Tibial artery (tissue), 4 donors: ENCODE measurements at regions not wholly inside any gene's neighbourhood (a gene's known extent, or its start where the extent isn't known, plus 50 kb on each side); places are given as distances from the start of the nearest gene placed in this dataset.

Experiments
- DNase-seq, 2 donors: peaks; one replicate each; pipeline ENCODE4 v3.0.0-alpha.2; 2019
- H3K27ac ChIP-seq, 2 donors: fragments of 200-600 bp; sonication (generic) in 1 of 2; 1 replicate in 1 of 2; 2 replicates in 1 of 2; pipeline ENCODE4 v1.5.1; 2018 to 2019; ENCODE audit warnings: mild to moderate bottlenecking in 1 of 2
- H3K27me3 ChIP-seq, 2 donors: fragments of 200-600 bp; sonication (generic) in 1 of 2; one replicate each; pipeline versions ENCODE4 v1.5.1 to v1.6.0; 2016 to 2019
- H3K36me3 ChIP-seq, 3 donors: fragments of 200-600 bp; sonication (generic) in 2 of 3; one replicate each; pipeline ENCODE4 v1.5.1; 2016 to 2019; ENCODE audit warnings: mild to moderate bottlenecking in 2 of 3
- H3K4me1 ChIP-seq, 4 donors: fragments of 200-600 bp; sonication (generic) in 2 of 4; 1 replicate in 3 of 4; 2 replicates in 1 of 4; pipeline ENCODE4 v1.5.1; 2016 to 2019
- H3K4me3 ChIP-seq, 2 donors: fragments of 200-600 bp; sonication (generic) in 1 of 2; 1 replicate in 1 of 2; 2 replicates in 1 of 2; pipeline ENCODE4 v1.5.1; 2018 to 2019; ENCODE audit warnings: mild to moderate bottlenecking in 2 of 2
- H3K9me3 ChIP-seq, 3 donors: fragments of 200-600 bp; sonication (generic) in 1 of 3; one replicate each; pipeline ENCODE4 v1.5.1; 2016 to 2019
- CTCF ChIP-seq, 2 experiments: fragments of 200-600 bp in 1 of 2; fragments of 450-650 bp in 1 of 2; IDR thresholded peaks; one replicate each; pipeline ENCODE4 v1.5.1; 2017 to 2019; ENCODE audit warnings: antibody characterized with exemption in 2 of 2, mild to moderate bottlenecking in 1 of 2, moderate library complexity in 1 of 2
- intact Hi-C: fragments of 100-400 bp; cut with DNase I; formaldehyde crosslinking; loops from one replicate; pipeline ENCODE4 v1.15.0; 2023; ENCODE audit warnings: low total_unique reads

- H3K27ac ChIP-seq: no peak overlapping the region
- no peak for TF ChIP-seq CTCF (IDR thresholded peaks at IDR 0.05)
- H3K9me3 ChIP-seq: no peaks in the 10 kb centered on the region
- no peaks in the 10 kb centered on the region for H3K36me3 ChIP-seq
- no peak overlapping the region for H3K4me3 ChIP-seq
- no peaks in the 10 kb centered on the region for H3K27me3 ChIP-seq
- intact Hi-C loops: no loop called here
- no peak for DNase-seq
- peaks cover 0 to 12% (median 2%) of the 10 kb centered on the region in 4 donors for H3K4me1 ChIP-seq
Observed at GRCh38 chr11:105215528-105215927, 76.0 kb upstream of the CARD18 start.

- no peak for TF ChIP-seq CTCF (IDR thresholded peaks at IDR 0.05)
- intact Hi-C loops: no loop called here
Observed at GRCh38 chr11:105211806-105212554, 72.4 kb upstream of the CARD18 start.

GRCh38 chr11:105208019-105208418 lies 68.5 kb upstream of the CARD18 start:
- Histone ChIP-seq H3K27me3 (no peaks in the 10 kb centered on the region), H3K36me3 (no peaks in the 10 kb centered on the region), H3K27ac (no peak overlapping the region), H3K4me1 (peaks cover 0 to 12% (median 2%) of the 10 kb centered on the region in 4 donors), H3K9me3 (no peaks in the 10 kb centered on the region), H3K4me3 (no peak overlapping the region)
- intact Hi-C loops: no loop called here
- no peak for DNase-seq
- no peak for TF ChIP-seq CTCF (IDR thresholded peaks at IDR 0.05)

More at GRCh38 chr11:105211806-105212554, 72.4 kb upstream of the CARD18 start:
- DNase-seq: no peak
- H3K4me1 ChIP-seq: peaks cover 0 to 12% (median 2%) of the 10 kb centered on the region in 4 donors
- no peak overlapping the region for H3K4me3 ChIP-seq
- H3K9me3 ChIP-seq: no peaks in the 10 kb centered on the region
- no peaks in the 10 kb centered on the region for H3K36me3 ChIP-seq
- no peaks in the 10 kb centered on the region for H3K27me3 ChIP-seq
- H3K27ac ChIP-seq: no peak overlapping the region

GRCh38 chr11:105206633-105207032 lies 67.1 kb upstream of the CARD18 start:
- H3K4me1 ChIP-seq: peaks cover 0 to 2% (median 0%) of the 10 kb centered on the region in 4 donors
- no peak for TF ChIP-seq CTCF (IDR thresholded peaks at IDR 0.05)
- intact Hi-C loops: no loop called here
- no peaks in the 10 kb centered on the region for H3K36me3 ChIP-seq
- no peak overlapping the region for H3K27ac ChIP-seq
- H3K27me3 ChIP-seq: no peaks in the 10 kb centered on the region
- no peak for DNase-seq
- no peaks in the 10 kb centered on the region for H3K9me3 ChIP-seq
- H3K4me3 ChIP-seq: no peak overlapping the region

GRCh38 chr11:105204636-105205035 lies 65.1 kb upstream of the CARD18 start:
- Histone ChIP-seq H3K36me3 (no peaks in the 10 kb centered on the region), H3K27me3 (no peaks in the 10 kb centered on the region), H3K9me3 (no peaks in the 10 kb centered on the region), H3K4me1 (no peaks in the 10 kb centered on the region), H3K27ac (no peak overlapping the region), H3K4me3 (no peak overlapping the region)
- DNase-seq: no peak
- intact Hi-C loops: no loop called here
- no peak for TF ChIP-seq CTCF (IDR thresholded peaks at IDR 0.05)
